ENCODE measurements at regions not wholly inside any gene's neighbourhood (a gene's known extent, or its start where the extent isn't known, plus 50 kb on each side); places are given as distances from the start of the nearest gene placed in this dataset.

DNA sequence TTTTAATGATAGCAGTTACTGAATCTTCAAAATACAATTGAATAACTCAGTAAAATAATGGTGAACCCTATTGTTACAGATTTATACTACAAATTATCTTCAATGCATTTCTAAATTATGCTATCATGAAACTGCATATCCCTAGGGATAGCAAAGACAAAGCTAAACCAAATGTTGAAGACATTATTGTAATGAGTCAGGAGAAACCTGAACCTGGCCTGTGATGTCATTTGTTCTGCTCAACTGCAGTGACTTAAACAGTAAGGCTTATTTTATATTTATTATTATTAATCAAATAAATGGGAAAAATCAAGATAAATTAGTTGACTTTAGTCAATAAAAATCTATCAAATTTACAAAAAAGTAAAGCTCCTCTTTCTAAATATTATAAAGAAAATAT lies 100.3 kb downstream of the UCHL5 start:
- Histone ChIP-seq H3K4me3 (ENCODE audit: insufficient read depth, low read length, poor library complexity, severe bottlenecking) (no peak overlapping the region), H2AFZ (ENCODE audit: low read depth, low read length, severe bottlenecking) (no peak overlapping the region), H4K20me1 (ENCODE audit: low read depth, low read length) (no peaks in the 10 kb centered on the region), H3K4me2 (ENCODE audit: low read depth, low read length, poor library complexity, severe bottlenecking) (no peak overlapping the region), H3K9me3 (ENCODE audit: insufficient read depth, low read length) (no peaks in the 10 kb centered on the region), H3K27me3 (ENCODE audit: low read length) (no peaks in the 10 kb centered on the region), H3K79me2 (ENCODE audit: insufficient read depth, low read length) (no peaks in the 10 kb centered on the region), H3F3A (ENCODE audit: insufficient read depth) (no peaks in the 10 kb centered on the region), H3K27ac (ENCODE audit: low read depth, low read length) (no peak overlapping the region), H3K36me3 (ENCODE audit: low read length) (no peaks in the 10 kb centered on the region), H3K9me2 (replicated peaks; ENCODE audit: insufficient read depth, low read length) (no peaks in the 10 kb centered on the region), H3K9ac (ENCODE audit: low read length) (no peak overlapping the region)
- no peak for TF ChIP-seq EZH2phosphoT487 (conservative IDR thresholded peaks at IDR 0.05; ENCODE audit: low read length)
- TF ChIP-seq, protein P1, sequence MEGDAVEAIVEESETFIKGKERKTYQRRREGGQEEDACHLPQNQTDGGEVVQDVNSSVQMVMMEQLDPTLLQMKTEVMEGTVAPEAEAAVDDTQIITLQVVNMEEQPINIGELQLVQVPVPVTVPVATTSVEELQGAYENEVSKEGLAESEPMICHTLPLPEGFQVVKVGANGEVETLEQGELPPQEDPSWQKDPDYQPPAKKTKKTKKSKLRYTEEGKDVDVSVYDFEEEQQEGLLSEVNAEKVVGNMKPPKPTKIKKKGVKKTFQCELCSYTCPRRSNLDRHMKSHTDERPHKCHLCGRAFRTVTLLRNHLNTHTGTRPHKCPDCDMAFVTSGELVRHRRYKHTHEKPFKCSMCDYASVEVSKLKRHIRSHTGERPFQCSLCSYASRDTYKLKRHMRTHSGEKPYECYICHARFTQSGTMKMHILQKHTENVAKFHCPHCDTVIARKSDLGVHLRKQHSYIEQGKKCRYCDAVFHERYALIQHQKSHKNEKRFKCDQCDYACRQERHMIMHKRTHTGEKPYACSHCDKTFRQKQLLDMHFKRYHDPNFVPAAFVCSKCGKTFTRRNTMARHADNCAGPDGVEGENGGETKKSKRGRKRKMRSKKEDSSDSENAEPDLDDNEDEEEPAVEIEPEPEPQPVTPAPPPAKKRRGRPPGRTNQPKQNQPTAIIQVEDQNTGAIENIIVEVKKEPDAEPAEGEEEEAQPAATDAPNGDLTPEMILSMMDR (IDR thresholded peaks at IDR 0.05; ENCODE audit: insufficient read depth, low read length, poor library complexity, severe bottlenecking) = no peak

DNA sequence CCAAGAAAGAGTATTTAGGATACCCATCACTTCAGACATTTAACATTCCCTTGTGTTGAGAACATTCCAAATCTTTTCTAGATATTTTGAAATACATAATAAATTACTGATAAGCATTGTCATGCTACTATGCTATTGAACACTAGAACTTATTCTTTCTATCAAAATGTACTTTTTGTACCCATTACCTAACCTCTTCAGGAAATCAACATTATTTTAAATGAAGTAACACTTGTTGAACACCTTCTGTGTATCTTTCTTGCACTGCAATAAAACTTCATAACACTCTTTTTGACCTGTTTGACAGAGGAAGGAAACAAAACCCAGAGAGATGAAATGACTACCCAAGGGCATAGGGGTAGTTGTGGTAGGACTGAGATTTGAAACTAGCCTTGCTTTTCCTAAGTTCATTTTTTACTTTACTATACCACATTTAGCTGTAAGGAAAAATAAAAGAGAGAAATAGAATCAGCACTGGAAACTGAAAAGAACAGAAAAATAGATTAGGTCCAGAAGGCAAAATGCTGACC lies 99.4 kb downstream of the UCHL5 start:
- no peaks in the 10 kb centered on the region for H3F3A ChIP-seq (ENCODE audit: insufficient read depth)
- H3K4me3 ChIP-seq (ENCODE audit: insufficient read depth, low read length, poor library complexity, severe bottlenecking) = no peak overlapping the region
- H3K9me3 ChIP-seq (ENCODE audit: insufficient read depth, low read length) = no peaks in the 10 kb centered on the region
- no peak overlapping the region for H3K9ac ChIP-seq (ENCODE audit: low read length)
- H3K36me3 ChIP-seq (ENCODE audit: low read length) = no peaks in the 10 kb centered on the region
- no peak overlapping the region for H2AFZ ChIP-seq (ENCODE audit: low read depth, low read length, severe bottlenecking)
- no peaks in the 10 kb centered on the region for H3K27me3 ChIP-seq (ENCODE audit: low read length)
- H3K9me2 ChIP-seq (replicated peaks; ENCODE audit: insufficient read depth, low read length) = no peaks in the 10 kb centered on the region
- H3K27ac ChIP-seq (ENCODE audit: low read depth, low read length) = no peak overlapping the region
- TF ChIP-seq EZH2phosphoT487 (conservative IDR thresholded peaks at IDR 0.05; ENCODE audit: low read length) = no peak
- TF ChIP-seq, protein P1 (IDR thresholded peaks at IDR 0.05; ENCODE audit: insufficient read depth, low read length, poor library complexity, severe bottlenecking) = no peak
- no peak overlapping the region for H3K4me2 ChIP-seq (ENCODE audit: low read depth, low read length, poor library complexity, severe bottlenecking)
- H3K79me2 ChIP-seq (ENCODE audit: insufficient read depth, low read length) = no peaks in the 10 kb centered on the region
- no peaks in the 10 kb centered on the region for H4K20me1 ChIP-seq (ENCODE audit: low read depth, low read length)
